OCI-LY7 (cell line): ENCODE measurements at regions not wholly inside any gene's neighbourhood (a gene's known extent, or its start where the extent isn't known, plus 50 kb on each side); places are given as distances from the start of the nearest gene placed in this dataset.

Experiments
- EZH2phosphoT487 ChIP-seq: fragments of 200-600 bp; sonication (generic); IDR thresholded peaks from 2 replicates; pipeline ENCODE4 v1.6.1; 2018; ENCODE audit warnings: low read depth, borderline replicate concordance, mild to moderate bottlenecking, mixed run types, antibody characterized with exemption, low read length, moderate library complexity, mixed read lengths
- TF ChIP-seq, protein P1 (sequence below): fragments of 200-600 bp; sonication (generic); conservative IDR thresholded peaks from 2 replicates; pipeline ENCODE4 v1.5.1; 2014; ENCODE audit warnings: mild to moderate bottlenecking, antibody characterized with exemption, low read length, moderate library complexity, mixed read lengths

DNA sequence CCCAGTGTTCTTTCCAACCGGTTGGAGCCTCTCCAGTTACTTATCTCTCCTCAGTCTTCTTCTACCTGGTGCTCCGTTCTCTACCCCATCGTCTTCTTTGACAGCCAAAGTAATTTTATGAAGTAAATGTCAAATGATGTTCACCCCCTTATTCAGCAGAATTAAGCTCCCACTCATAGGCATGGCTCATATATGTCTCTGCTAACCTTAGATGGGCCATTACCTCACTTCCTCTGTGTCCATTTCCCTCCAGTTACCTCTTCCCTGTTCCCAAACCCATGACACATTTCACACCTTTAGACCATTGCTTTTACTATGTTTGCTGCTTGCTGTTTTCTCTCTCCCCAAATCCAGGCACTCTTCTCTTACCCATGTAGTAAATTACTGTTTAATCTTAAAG, 607.0 kb downstream of the RNF144A start:
- TF ChIP-seq, protein P1, sequence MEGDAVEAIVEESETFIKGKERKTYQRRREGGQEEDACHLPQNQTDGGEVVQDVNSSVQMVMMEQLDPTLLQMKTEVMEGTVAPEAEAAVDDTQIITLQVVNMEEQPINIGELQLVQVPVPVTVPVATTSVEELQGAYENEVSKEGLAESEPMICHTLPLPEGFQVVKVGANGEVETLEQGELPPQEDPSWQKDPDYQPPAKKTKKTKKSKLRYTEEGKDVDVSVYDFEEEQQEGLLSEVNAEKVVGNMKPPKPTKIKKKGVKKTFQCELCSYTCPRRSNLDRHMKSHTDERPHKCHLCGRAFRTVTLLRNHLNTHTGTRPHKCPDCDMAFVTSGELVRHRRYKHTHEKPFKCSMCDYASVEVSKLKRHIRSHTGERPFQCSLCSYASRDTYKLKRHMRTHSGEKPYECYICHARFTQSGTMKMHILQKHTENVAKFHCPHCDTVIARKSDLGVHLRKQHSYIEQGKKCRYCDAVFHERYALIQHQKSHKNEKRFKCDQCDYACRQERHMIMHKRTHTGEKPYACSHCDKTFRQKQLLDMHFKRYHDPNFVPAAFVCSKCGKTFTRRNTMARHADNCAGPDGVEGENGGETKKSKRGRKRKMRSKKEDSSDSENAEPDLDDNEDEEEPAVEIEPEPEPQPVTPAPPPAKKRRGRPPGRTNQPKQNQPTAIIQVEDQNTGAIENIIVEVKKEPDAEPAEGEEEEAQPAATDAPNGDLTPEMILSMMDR: no peak
- no peak for TF ChIP-seq EZH2phosphoT487
